ENCODE measurements at regions not wholly inside any gene's neighbourhood (a gene's known extent, or its start where the extent isn't known, plus 50 kb on each side); places are given as distances from the start of the nearest gene placed in this dataset.

DNA sequence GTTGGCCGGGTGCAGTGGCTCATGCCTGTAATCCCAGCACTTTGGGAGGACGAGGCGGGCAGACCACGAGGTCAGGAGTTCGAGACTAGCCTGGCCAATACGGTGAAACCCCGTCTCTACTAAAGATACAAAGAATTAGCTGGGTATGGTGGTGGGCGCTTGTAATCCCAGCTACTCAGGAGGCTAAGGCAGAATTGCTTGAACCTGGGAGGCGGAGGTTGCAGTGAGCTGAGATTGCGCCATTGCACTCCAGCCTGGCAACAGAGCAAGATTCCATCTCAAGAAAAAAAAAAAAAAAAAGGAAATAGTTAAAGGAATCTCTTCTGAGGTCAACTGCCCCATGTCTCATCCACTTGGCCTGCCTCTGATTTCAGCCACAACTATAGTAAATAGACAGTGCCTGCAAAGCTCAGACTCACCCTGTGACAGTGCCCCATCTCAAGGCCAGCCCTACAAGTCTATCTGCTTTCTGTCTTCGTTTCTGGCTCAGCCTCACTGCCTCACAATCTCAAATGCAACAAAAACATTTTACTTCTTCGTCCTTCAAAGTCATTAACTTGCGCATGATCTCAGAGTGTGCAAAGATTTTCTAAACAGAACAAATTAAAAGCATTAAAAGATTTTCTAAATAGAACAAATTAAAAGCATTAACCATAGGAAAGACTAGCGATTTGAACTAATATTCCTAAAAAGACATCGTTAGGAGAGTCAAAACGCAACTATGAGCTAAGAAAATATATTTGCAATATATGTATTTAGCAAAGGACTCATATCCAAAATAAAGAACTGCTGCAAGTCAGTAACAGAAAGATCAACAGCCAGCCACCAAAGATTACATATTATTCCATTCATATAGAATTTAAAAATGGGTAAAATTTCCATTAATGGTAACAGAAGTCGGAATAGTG is 65.0 kb upstream of the PRDX6 start:
- TF ChIP-seq, protein P1, sequence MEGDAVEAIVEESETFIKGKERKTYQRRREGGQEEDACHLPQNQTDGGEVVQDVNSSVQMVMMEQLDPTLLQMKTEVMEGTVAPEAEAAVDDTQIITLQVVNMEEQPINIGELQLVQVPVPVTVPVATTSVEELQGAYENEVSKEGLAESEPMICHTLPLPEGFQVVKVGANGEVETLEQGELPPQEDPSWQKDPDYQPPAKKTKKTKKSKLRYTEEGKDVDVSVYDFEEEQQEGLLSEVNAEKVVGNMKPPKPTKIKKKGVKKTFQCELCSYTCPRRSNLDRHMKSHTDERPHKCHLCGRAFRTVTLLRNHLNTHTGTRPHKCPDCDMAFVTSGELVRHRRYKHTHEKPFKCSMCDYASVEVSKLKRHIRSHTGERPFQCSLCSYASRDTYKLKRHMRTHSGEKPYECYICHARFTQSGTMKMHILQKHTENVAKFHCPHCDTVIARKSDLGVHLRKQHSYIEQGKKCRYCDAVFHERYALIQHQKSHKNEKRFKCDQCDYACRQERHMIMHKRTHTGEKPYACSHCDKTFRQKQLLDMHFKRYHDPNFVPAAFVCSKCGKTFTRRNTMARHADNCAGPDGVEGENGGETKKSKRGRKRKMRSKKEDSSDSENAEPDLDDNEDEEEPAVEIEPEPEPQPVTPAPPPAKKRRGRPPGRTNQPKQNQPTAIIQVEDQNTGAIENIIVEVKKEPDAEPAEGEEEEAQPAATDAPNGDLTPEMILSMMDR (conservative IDR thresholded peaks at IDR 0.05), result no peak
- no peak overlapping the region for H3K27ac Mint-ChIP-seq (ENCODE audit: unreplicated experiment)
- peaks cover 9% of the 10 kb centered on the region for H3K4me1 Mint-ChIP-seq
- no peaks in the 10 kb centered on the region for H3K36me3 Mint-ChIP-seq (ENCODE audit: low read depth)
- H3K9me3 Mint-ChIP-seq, result no peaks in the 10 kb centered on the region
- no peaks in the 10 kb centered on the region for H3K27me3 Mint-ChIP-seq (ENCODE audit: low read depth)
- no peak overlapping the region for H3K4me3 Mint-ChIP-seq
- DNase-seq (ENCODE audit: low read depth, low spot score), result no peak

DNA sequence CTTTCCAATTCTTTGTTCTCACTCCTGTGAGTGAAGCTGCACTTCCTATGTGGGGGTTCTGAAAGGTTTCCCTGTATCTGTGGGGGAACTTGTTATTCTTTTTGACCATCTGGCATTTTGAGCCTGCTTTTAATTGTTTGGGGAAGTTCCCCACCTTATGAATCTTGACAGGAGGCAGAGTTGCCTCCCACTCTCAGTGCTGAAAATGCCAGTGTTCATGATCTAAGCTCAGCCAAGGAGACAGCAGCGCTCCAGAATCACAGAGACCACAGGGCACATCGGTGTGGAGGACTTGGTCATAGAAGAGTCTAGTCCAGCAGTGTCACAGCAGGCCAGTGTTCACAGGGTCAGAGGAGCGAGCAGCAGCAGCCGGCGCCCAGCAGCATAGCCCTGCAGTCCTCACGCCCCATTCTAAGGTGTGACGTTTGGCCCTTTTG is 63.8 kb upstream of the PRDX6 start:
- Mint-ChIP-seq H3K36me3 (ENCODE audit: low read depth) (no peaks in the 10 kb centered on the region), H3K4me3 (no peak overlapping the region), H3K9me3 (no peaks in the 10 kb centered on the region), H3K4me1 (peaks cover 9% of the 10 kb centered on the region), H3K27me3 (ENCODE audit: low read depth) (no peaks in the 10 kb centered on the region), H3K27ac (ENCODE audit: unreplicated experiment) (no peak overlapping the region)
- TF ChIP-seq, protein P1 (conservative IDR thresholded peaks at IDR 0.05), result no peak
- DNase-seq (ENCODE audit: low read depth, low spot score), result no peak

DNA sequence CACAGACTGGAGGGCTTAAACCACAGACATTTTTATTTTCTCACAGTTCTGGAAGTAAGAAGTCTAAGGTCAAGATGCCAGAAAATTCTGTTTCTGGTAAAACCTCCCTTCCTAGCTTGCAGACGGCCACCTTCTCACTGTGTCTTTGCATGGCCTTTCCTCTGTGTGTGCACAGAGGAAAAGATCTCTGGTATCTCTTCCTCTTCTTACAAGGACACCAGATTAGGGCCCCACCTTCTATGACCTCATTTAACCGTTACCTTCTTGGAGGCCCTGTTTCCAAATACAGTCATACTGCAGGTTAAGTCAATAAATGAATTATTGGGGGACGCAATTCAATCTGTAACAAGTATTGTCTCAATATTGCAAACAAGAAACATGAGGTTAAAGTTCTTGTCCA is 63.0 kb upstream of the PRDX6 start:
- Mint-ChIP-seq H3K27me3 (ENCODE audit: low read depth) (no peaks in the 10 kb centered on the region), H3K4me1 (peaks cover 9% of the 10 kb centered on the region), H3K4me3 (no peak overlapping the region), H3K9me3 (no peaks in the 10 kb centered on the region), H3K27ac (ENCODE audit: unreplicated experiment) (no peak overlapping the region), H3K36me3 (ENCODE audit: low read depth) (no peaks in the 10 kb centered on the region)
- TF ChIP-seq, protein P1 (conservative IDR thresholded peaks at IDR 0.05), result no peak
- DNase-seq (ENCODE audit: low read depth, low spot score), result no peak

DNA sequence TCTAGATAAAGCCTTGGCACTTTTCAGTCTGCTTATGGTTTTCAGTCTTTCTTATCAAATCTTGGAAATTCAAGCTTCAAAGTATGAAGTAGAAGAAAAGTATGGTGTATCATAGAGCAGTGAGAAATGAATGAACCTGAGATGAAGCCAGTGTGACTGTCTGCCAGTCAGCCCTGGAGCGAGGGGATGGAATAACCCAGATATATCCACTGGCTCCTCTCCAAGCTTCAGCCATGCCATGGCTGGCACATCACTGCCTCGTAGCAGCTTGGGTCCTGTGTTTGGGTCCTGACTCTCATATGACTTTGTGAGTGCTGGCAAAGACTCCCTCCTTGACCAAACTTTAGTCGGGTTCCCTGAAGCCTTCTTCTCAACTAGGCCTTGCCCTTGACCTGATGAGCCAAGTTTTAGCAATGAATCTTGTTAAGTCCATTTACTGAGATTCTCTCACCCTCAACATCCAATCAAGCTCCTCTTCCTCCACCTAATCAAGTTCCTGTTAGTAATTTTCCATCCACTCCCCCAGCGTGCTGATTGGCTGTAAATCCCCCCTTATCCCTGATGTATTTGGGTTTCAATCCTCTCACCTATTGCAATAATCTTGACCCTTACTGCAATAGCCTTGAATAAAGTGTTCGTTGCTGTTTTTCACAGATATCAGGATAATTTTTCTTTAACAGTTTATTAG is 62.5 kb upstream of the PRDX6 start:
- TF ChIP-seq, protein P1 (conservative IDR thresholded peaks at IDR 0.05), result no peak
- no peak overlapping the region for H3K4me3 Mint-ChIP-seq
- no peaks in the 10 kb centered on the region for H3K36me3 Mint-ChIP-seq (ENCODE audit: low read depth)
- no peaks in the 10 kb centered on the region for H3K27me3 Mint-ChIP-seq (ENCODE audit: low read depth)
- peaks cover 9% of the 10 kb centered on the region for H3K4me1 Mint-ChIP-seq
- no peak overlapping the region for H3K27ac Mint-ChIP-seq (ENCODE audit: unreplicated experiment)
- no peak for DNase-seq (ENCODE audit: low read depth, low spot score)
- H3K9me3 Mint-ChIP-seq, result no peaks in the 10 kb centered on the region

DNA sequence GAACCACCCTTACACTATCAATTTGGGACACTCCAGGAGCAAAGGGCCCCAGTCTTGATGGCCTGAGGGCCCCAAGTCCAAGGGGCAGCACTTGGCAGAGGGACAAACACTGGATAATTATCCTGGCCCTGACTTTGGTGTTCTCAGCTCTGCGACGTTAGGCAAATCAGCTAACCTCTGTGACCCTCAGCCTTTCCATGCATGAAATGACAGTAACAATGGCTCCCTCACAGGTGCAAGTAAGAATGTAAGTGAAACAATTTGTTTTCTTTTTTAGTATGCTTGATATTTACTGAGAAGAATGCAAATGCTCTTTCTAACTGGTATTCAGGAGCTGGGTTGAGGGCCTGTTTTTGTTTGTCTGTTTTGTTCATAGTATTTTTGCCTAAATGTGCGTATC is 61.6 kb upstream of the PRDX6 start:
- TF ChIP-seq, protein P1 (conservative IDR thresholded peaks at IDR 0.05), result no peak
- Mint-ChIP-seq H3K4me1 (peaks cover 14% of the 10 kb centered on the region), H3K27me3 (ENCODE audit: low read depth) (no peaks in the 10 kb centered on the region), H3K36me3 (ENCODE audit: low read depth) (no peaks in the 10 kb centered on the region), H3K9me3 (no peaks in the 10 kb centered on the region), H3K27ac (ENCODE audit: unreplicated experiment) (no peak overlapping the region), H3K4me3 (no peak overlapping the region)
- no peak for DNase-seq (ENCODE audit: low read depth, low spot score)
